GM21447 (cell line): ENCODE measurements at regions not wholly inside any gene's neighbourhood (a gene's known extent, or its start where the extent isn't known, plus 50 kb on each side); places are given as distances from the start of the nearest gene placed in this dataset.

Source experiments
- ATAC-seq: cut with Tn5 transposase; IDR thresholded peaks from one replicate; pipeline ENCODE4 v1.9.1; 2021; ENCODE audit not compliant: unreplicated experiment

- no peak for ATAC-seq
Observed at GRCh38 chr13:63351081-63351480, 1935.4 kb upstream of the PCDH20 start.

GRCh38 chr13:63345835-63346234 is 1930.2 kb upstream of the PCDH20 start:
- no peak for ATAC-seq

GRCh38 chr13:63344711-63345110 is 1929.1 kb upstream of the PCDH20 start:
- ATAC-seq, result no peak

GRCh38 chr13:63337921-63338320 is 1922.3 kb upstream of the PCDH20 start:
- ATAC-seq, result no peak

- ATAC-seq, result no peak
Observed at GRCh38 chr13:63337041-63337440, 1921.4 kb upstream of the PCDH20 start.

- no peak for ATAC-seq
Observed at GRCh38 chr13:63336549-63336948, 1920.9 kb upstream of the PCDH20 start.

- no peak for ATAC-seq
Observed at GRCh38 chr13:63327584-63327983, 1911.9 kb upstream of the PCDH20 start.

GRCh38 chr13:63323441-63323840 is 1907.8 kb upstream of the PCDH20 start:
- ATAC-seq, result no peak

GRCh38 chr13:63311587-63311986 is 1895.9 kb upstream of the PCDH20 start:
- ATAC-seq, result no peak

- no peak for ATAC-seq
Observed at GRCh38 chr13:63308549-63309165, 1893.0 kb upstream of the PCDH20 start.

- no peak for ATAC-seq
Observed at GRCh38 chr13:63307228-63307627, 1891.6 kb upstream of the PCDH20 start.

- ATAC-seq, result no peak
Observed at GRCh38 chr13:63305641-63306133, 1890.0 kb upstream of the PCDH20 start.

GRCh38 chr13:63304497-63304896 is 1888.8 kb upstream of the PCDH20 start:
- no peak for ATAC-seq

- no peak for ATAC-seq
Observed at GRCh38 chr13:63299866-63300394, 1884.3 kb upstream of the PCDH20 start.

GRCh38 chr13:63297163-63297562 is 1881.5 kb upstream of the PCDH20 start:
- no peak for ATAC-seq

GRCh38 chr13:63291701-63292100 is 1876.1 kb upstream of the PCDH20 start:
- no peak for ATAC-seq

- no peak for ATAC-seq
Observed at GRCh38 chr13:63288576-63288975, 1872.9 kb upstream of the PCDH20 start.

GRCh38 chr13:63287926-63288325 is 1872.3 kb upstream of the PCDH20 start:
- no peak for ATAC-seq

GRCh38 chr13:63285426-63285825 is 1869.8 kb upstream of the PCDH20 start:
- no peak for ATAC-seq

- no peak for ATAC-seq
Observed at GRCh38 chr13:63279136-63279535, 1863.5 kb upstream of the PCDH20 start.

- no peak for ATAC-seq
Observed at GRCh38 chr13:63274772-63275171, 1859.1 kb upstream of the PCDH20 start.

- ATAC-seq, result no peak
Observed at GRCh38 chr13:63249411-63250187, 1834.0 kb upstream of the PCDH20 start.
